ENCODE measurements at regions not wholly inside any gene's neighbourhood (a gene's known extent, or its start where the extent isn't known, plus 50 kb on each side); places are given as distances from the start of the nearest gene placed in this dataset.
"Not testable (repeated sequence)": the region's sequence is repeated elsewhere in the genome, so short reads cannot be mapped to it uniquely, and the experiment has no call there.

GRCh38 chr3:150123249-150123648, 152.6 kb upstream of the PFN2 start:
- TF ChIP-seq CTCF (IDR thresholded peaks at IDR 0.05); E2F6 (IDR thresholded peaks at IDR 0.05; ENCODE audit: borderline replicate concordance, low read depth): not testable (repeated sequence)

Data from A549 (cell line).